Gastrocnemius medialis (tissue), 4 donors: ENCODE measurements at regions not wholly inside any gene's neighbourhood (a gene's known extent, or its start where the extent isn't known, plus 50 kb on each side); places are given as distances from the start of the nearest gene placed in this dataset.

ENCODE experiments used
- POLR2A ChIP-seq, 2 donors: fragments of 450-650 bp; IDR thresholded peaks; one replicate each; pipeline ENCODE4 v1.6.1; 2017; ENCODE audit warnings: antibody characterized with exemption in 2 of 2, mild to moderate bottlenecking in 2 of 2, moderate library complexity in 2 of 2
- TF ChIP-seq, protein P1 (sequence below), 5 experiments: fragments of 450-650 bp in 3 of 5; fragments of 200-600 bp in 2 of 5; sonication (generic) in 2 of 5; IDR thresholded peaks in 4 of 5; conservative IDR thresholded peaks in 1 of 5; 1 replicate in 4 of 5; 2 replicates in 1 of 5; pipeline ENCODE4 v1.5.1; 2016 to 2019; ENCODE audit warnings: antibody characterized with exemption in 5 of 5, mild to moderate bottlenecking in 3 of 5, moderate library complexity in 3 of 5

DNA sequence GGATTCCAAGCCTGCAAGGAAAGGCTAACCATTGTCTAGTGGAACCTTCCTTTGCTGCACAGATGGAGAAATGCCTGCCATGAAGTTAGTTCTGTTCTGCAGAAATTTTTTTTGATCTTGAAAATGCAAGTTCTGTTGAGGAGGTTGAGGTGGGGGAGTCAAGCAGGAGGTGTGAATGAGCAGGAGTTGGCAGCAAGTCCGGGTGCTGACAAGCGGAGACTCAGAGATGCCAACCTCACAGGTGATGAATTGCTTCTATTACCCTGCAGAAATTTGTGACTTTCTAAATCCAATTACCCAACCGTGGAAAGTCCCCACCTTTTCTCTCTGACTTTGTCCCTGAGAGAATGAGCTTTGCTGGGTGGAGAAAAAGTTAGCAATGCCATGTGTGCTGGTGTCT is 350.1 kb downstream of the DHRSX start:
- TF ChIP-seq, protein P1, sequence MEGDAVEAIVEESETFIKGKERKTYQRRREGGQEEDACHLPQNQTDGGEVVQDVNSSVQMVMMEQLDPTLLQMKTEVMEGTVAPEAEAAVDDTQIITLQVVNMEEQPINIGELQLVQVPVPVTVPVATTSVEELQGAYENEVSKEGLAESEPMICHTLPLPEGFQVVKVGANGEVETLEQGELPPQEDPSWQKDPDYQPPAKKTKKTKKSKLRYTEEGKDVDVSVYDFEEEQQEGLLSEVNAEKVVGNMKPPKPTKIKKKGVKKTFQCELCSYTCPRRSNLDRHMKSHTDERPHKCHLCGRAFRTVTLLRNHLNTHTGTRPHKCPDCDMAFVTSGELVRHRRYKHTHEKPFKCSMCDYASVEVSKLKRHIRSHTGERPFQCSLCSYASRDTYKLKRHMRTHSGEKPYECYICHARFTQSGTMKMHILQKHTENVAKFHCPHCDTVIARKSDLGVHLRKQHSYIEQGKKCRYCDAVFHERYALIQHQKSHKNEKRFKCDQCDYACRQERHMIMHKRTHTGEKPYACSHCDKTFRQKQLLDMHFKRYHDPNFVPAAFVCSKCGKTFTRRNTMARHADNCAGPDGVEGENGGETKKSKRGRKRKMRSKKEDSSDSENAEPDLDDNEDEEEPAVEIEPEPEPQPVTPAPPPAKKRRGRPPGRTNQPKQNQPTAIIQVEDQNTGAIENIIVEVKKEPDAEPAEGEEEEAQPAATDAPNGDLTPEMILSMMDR (IDR thresholded peaks at IDR 0.05 in 4 of 5, conservative IDR thresholded peaks at IDR 0.05 in 1 of 5): no peak
- no peak for TF ChIP-seq POLR2A (IDR thresholded peaks at IDR 0.05)
